ENCODE measurements at regions not wholly inside any gene's neighbourhood (a gene's known extent, or its start where the extent isn't known, plus 50 kb on each side); places are given as distances from the start of the nearest gene placed in this dataset.
A peak's percentile ranks its signal among the peaks of the same experiment; 100 is the strongest.

DNA sequence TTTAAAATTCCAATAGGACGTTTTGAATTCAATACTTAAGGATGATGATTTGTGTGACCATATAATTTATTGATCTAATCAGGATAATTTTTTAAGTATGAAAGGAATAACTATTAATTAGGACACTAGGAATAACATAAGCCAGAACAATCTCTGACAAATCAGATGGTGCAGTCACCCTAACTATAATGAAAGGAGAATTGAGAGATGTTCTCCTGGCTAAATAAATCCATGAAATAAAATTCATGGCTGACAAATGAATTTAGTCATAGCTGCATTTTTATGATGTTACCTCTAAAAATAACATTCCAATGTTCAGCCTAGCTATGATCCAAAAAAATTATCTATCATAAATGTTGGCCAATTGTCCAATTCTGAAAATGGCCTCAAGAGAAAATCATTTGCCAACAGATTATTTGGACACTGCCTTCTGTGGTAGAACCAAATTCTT is 190.6 kb upstream of the NEIL3 start:
- DNase-seq: no peak

DNA sequence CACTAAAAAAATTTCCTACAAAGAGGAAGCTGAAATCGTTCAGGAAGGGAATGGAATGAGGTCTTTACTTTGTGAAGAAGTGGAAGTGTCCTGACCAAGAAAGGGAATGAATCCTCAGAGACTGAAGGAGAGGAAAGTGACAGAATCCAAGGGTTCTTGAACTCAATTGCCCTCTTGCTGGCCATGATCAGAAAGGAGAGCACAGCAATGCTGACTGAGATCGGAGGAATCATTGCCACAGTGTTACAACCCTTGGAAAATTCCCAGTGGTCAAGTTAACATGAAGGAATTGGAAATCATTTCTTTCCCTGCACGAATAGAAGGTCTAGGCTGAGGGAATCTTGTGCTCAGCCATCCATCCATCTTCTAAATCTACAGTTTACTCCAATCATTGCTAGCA is 190.0 kb upstream of the NEIL3 start:
- no peak for DNase-seq

DNA sequence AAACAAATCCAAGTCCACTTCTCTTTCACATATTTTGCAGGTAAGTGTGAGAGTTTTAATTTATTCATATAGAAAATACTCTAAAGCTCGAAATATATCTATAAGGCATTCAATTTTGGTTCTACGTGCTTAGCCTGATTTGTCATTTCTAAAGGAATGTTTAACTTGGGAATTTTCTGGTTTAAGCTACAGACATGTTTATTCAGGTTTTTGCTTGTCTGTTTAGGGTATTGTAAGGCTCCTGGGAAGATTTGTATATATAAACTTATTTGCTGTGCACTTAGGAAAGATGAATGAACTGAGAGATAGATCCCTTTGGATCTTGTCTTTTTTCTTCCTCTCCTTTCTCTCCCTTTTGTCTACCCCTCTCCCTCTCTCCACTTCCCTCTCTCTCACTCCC is 185.9 kb upstream of the NEIL3 start:
- DNase-seq: no peak

DNA sequence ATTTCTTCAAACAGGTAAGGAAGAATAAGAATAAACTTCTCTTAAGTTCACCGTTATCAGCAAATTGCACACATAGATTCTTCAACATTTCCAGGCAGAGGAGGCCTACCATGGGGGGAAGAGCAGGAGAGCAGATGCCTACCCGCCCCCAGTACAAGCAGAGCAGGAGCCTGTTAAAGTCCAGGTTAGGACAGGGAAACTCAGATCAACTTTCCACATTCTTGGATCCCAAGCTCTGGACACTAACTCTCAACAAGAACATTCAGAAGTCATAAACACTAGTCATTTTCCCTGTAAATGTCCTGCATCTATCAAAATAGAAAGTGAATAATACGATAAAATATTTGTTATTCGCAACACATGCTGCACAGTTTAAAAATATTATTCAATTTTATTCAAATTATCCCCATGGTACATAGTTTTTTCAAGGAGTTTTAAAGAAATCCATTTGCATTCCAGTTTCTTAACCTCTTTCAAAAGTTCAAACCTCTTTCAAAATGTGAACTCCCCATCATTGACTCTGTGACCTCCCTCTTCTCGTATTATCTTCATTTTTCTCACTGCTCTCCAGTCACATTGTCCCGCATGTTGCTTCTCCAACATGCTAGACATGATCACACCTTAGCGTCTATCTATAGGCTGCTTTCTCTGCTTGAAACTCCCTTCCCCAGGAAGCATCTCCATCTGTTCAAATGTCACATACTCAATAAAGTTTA is 185.2 kb upstream of the NEIL3 start:
- no peak for DNase-seq

DNA sequence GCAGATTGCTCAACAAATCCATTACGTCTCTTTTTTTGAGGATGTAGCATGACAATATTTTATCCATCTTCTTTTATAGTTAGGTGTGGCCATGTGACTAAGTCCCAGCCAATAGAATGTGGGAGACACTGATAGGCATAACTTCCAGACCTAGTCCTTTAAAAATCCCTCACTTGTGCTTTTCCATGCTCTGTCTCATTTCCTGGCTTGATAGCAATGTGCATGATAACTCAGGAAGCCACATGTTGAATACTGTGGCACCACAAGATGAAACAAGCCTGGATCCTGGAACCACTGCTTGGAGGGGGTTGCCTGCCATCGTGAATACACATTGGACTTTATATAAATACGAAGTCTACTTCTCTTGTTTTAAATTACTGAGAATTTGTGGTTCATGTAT is 184.0 kb upstream of the NEIL3 start:
- DNase-seq: no peak

DNA sequence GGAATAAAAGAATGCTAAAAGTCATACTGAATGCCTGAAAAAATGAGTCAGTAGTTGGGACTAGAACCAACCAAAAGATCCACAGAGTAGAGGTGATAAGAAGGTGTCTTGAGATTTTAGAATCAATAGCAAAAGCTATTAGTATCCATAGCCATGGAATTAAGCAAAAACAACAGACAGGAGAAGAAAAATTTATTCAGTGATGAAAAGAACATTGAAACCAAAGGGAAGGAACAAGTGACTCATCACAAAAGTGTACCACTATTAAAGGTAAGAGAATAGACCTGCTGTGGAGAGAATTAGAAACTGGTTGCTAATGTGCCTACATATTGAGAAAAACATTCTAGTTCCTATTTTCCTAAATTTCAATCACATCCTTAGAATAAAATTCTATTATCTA is 182.0 kb upstream of the NEIL3 start:
- no peak for DNase-seq

DNA sequence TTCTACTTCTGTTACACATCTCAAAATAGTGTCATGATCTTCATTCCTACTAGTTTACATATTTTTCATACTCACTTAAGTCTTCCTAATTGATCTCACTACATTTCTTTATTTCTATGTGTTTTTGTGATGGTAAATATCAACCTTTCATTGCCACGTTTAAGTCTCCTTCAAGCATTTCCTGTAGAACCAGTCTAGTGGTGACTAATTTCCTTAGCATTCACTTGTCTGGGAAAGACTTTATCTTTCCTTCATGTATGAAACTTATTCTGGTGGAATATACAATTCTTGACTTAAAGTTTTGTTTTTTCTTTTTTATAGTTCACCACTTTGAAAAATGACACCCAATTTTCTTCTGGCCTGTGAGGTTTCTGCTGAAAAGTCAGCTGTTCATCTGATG is 181.4 kb upstream of the NEIL3 start:
- DNase-seq: no peak

DNA sequence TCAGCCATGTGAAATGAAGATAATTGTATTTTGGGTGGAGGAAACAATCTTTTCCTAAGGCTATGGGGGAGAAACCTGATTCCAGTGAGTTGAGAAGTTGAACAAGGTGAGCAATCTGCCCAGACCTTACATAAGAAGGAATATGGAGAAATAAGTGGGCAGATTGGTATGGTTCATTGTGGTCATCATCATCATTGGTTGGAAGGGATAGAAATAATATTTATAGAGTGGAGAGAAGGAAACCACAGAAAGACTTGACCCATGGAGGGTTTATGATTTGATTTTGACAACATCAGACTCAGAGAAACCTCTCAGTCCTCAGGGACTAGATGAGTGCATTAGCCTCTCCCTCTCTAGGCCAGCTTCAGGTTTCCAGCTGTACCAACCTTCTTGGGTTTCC is 177.9 kb upstream of the NEIL3 start:
- DNase-seq: no peak

DNA sequence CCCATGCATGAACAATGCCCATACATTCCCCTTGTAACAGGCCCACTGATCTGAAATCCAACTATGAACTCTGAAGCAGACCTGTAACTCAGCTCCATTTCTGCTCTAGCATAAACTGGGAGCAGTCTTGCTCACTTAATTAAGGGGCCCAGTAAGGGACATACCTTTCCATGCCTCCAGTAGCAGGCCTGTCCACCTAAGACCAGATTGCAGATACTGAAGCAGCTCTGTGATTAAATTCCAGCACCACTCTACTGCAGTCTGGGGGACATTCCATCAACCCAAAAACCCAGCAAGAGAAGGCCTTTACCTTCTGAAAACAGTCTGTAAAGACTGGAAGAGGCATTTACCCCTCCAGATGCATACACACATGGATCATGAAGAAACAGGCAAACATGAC is 162.0 kb upstream of the NEIL3 start:
- no peak for DNase-seq

DNA sequence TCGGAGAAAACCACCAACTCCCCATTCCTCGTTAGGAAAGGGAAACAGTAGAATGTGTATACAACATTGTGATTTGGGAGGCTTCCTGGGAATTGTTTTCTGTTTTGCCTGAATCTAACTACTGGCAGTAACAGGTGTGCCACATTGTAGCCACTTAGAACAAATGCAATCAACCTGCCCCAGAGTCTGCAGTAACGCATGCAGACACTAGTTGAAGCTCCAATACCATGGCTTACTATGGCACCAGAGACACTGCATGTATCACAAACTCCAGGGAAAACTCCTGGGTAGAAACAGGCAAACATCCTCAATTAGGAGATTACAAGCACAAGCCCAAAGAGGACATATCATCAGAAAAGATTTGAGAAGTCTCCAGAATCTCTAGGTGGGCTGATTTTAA is 154.2 kb upstream of the NEIL3 start:
- DNase-seq: no peak

DNA sequence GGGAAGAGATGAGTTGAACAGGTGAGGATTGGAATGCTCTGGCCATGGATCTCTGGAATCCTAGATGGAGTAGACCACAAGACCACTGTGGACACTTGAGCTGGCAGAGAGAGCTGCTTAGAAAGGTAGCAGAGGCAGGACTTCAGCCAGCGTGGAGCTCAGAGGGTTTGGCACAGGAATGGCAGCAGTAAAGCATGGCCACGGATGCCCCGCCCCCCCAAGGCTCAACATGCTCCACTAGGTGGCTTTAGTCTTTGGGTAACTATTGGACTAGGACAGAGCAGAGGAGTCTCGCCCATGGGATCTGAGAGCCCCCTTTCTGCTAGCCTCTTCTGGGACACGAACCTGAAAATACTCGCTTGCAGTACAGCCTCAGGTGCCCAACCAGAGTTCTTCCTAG is 150.1 kb upstream of the NEIL3 start:
- no peak for DNase-seq

DNA sequence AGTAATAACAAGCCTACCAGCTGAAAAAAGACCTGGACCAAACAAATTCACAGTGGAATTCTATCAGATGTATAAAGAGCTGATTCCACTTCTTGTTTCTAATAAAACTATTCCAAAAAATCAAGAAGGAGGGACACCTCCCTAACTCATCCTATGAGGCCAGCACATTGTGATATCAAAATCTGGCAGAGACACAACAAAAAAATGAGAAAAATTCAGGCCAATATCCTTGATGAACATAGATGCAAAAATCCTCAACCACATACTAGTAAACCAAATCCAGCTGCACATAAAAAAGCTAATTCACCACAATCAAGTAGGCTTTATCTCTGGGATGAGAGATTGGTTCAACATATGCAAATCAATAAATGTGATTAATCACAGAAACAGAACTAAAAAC is 147.9 kb upstream of the NEIL3 start:
- no peak for DNase-seq

DNA sequence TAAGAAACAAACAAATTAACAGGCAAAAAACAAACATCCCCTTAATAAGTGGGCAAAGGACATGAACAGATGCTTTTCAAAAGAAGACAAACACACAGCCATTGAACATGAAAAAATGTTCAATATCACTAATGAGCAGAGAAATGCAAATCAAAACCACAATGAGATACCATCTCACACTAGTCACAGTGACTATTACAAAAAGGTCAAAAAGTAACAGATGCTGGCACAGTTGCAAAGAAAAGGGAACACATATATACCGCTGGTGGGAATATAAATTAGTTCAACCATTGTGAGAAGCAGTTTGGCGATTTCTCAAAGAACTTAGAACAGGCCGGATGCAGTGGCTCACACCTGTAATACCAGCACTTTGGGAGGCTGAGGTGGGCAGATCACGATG is 146.1 kb upstream of the NEIL3 start:
- no peak for DNase-seq

DNA sequence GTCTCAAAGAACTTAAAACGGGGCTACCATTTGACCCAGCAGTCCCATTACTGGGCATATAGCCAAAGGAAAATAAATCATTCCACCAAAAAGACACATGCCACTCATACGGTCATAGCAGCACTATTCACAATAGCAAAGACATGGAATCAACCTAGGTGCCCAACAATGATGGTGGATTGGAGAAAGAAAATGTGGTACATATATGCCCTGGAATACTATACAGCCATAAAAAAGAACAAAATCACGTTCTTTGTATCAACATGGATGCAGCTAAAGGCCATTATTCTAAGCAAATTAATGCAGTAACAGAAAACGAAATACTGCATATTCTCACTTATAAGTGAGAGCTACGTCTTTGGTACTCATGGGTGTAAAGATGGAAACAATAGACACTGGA is 138.1 kb upstream of the NEIL3 start:
- DNase-seq: no peak

DNA sequence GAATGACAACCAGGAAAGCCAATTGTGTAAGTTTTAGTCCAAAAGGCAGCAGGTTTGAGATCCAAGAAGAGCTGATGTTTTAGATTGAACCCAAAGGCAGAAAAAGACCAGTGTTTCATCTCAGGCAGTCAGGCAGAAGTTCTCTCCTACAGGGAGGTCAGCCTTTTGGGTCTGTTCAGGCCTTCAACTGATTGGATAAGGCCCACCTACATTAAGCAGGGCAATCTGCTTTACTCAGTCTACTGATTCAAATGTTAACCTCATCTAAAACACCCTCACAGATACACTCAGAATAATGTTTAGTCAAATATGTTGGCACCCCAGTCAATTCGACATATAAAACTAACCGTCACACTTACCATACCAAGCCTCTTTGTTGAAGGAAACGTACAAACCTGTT is 134.2 kb upstream of the NEIL3 start:
- no peak for DNase-seq

DNA sequence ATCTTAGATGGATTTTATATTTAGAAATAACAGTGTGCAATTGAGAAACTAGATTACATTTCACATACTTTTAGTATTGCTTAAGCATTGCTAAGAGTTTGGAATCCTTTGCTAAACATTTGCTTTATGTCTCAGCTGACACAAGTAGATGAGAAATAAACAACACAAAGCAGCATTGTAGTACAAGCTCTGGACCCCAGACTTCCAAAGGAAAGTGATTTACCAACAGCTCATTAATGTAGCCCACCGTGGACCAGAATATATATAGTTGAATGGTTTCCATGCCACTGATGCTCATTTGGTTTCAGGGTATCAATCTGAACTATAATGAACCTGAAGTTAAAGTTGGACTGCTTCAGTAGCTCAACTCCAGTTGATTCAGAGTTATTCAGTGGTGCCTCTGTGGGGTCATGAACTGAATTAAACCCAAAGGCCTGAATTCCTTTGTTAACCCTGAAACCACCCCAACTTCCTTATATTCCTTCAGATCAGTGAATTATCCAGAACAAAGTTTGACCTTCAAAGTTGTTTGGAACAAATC is 132.1 kb upstream of the NEIL3 start:
- DNase-seq: no peak

DNA sequence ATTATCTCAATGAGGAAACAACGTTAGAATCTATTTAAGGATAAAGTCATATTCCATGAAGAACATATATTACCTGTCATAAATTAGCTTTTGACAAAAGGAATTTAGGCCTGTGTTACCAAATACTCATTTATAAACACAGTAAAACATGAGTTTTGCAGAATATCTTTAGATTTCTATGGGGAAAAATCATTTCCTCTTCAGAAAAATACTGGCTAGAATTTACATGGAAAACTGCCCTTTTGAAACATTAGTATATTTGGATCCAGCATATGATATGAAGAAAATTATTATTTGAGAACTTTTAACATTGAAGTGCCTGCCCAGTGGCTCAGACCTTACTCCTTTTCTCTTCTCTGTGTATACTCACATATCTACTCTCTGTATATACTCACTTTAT is 131.4 kb upstream of the NEIL3 start:
- DNase-seq: no peak

DNA sequence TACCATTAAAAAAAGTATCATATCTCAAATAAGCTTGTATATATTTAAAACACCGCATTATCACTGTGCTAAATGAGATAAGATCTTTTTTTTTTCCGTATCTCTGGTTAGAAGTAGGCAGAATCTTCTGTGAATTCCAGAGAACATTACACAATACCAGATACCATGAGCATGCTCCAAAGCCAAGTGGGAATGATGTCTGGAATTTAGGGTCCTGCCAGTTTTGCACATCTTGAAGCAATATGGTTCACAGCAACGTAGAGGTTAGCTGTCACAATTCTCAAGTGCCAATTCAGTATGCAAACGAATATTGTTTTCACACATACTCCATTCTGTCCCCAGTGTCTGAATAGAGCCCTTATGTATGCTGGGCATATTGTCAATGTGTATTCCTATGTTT is 127.5 kb upstream of the NEIL3 start:
- peak; percentile 3 for DNase-seq

DNA sequence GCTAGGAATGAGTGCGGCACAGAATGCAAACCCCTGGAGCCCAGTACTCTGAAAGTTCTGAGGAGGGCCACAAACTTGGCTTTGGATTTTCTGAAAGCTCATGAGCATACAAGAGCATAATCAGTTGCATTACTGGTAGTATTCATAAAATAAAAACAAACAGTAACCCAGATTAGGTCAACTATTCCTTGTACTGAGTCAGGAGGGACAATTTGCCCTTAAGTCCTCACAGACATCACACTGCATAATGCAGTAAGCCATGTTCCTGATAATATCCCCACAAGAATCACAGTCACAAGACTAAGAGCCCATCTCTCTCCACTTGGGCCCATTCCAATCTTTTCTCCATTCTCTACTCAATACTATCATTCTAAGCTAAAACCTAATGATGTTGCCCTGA is 126.9 kb upstream of the NEIL3 start:
- DNase-seq: no peak

DNA sequence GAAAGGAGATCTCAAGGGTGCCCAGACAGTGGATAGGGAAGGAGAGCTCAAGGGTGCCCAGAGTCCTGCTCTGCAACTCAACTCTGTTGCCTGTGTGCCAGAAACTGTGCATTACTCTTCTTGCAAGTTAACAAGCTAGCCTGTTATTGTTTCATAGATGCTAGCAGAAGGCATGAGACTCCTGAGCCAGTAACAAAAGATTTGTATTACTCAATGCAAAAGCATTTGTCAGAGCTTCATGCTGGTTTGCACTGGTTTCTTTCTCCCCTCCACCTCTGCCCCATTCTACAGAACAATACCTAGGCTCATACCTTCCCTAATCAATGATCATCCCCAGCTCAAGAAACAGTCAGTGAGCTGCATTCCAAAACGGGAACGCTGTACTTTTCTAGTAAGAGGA is 124.5 kb upstream of the NEIL3 start:
- no peak for DNase-seq

DNA sequence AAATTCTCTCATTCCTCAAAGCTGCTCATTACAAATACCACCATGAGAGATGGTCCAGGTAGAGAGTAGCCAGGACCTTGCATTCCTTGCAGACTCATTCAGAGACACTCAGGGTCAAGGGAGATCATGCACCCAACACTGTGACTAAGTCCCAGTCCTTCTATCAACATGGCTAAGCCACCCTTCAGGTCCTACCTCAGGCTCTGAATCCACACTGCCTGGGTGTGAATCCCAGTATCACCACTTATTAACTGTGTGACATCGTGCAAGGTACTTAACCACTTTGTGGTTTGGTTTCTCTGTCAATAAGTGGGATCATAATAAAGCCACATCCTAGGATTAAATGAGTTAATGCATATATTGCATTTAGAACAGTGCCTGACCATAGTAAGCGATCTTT is 124.1 kb upstream of the NEIL3 start:
- no peak for DNase-seq

DNA sequence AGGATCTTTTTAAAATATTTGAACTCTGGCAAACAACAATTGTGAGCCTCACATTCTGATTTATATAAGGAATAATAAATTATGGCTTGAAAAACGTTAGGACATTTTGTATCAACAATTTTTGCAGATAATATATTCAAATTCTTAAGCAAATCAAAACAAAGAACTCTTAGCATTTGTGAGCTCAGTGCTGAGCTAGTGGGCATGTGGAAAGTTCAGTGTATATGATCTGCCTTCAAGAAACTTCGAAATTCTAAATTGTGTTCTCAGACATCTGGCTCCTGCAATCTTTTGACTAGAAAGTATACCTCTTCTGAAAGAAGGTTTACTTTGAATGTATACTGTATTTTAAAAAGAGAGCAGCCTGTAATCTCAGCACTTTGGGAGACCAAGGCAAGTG is 122.3 kb upstream of the NEIL3 start:
- DNase-seq: no peak

DNA sequence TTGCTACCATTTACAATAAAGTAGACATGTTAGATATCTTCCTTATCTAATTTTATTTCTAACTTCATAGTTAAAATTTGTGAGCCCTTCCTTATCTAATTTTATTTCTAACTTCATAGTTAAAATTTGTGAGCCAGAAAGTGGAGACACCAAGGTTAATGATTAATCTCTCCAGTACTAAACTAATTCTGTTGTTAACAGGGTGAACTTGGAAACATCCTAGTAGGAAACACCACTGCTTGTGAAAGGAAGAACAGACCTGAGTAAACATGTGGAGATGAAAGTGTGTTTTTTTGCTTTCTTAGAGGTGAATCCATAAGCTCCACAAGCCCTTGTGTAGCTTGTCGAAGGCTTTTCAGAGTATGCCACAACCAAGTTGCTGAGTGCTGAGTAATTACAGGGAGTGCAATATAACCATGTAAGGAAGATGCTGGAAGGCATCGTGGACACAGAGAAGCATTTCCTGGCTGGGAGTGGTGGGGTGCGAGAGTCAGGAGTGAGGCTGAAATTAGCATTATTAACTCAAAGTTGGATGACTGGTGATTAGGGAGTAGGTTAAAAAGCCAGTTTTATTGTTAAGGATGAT is 118.6 kb upstream of the NEIL3 start:
- no peak for DNase-seq

DNA sequence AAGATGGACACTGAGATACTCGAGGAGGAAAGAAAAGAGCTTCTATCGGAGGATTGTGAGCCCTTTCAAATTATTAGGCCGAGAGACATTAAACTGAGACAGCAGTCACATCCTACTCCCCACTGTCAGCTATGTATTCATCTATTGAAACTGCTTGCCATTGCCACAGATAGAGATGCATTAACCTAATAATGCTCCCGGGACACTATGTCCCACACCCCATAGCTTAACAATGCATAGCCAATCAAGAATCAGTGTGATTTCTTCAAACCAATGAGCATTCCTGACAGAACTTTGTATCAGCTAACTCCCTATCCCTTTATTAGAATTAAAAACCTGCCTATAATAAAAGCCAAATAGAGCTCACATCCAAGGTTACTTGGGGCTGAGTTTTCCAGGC is 118.1 kb upstream of the NEIL3 start:
- DNase-seq: no peak

DNA sequence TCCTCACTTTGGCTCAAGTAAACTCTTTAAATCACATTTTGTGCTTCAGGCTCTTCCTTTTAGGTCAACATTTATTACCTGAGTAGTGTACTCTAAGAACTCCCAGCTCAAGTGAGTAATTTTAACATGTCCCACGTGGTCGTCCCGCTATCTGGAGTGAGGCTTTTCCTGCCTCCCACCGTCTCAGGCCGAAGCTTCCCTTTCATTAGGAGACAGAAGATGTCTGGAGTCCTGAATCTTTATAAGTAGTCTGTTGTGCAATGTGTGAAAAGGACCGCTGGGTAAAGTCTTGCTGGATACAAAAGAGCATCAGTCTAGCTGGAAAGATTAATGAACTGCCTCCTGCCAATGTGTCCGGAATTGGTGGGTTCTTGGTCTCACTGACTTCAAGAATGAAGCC is 117.7 kb upstream of the NEIL3 start:
- no peak for DNase-seq
